ENCODE measurements at regions not wholly inside any gene's neighbourhood (a gene's known extent, or its start where the extent isn't known, plus 50 kb on each side); places are given as distances from the start of the nearest gene placed in this dataset.

DNA sequence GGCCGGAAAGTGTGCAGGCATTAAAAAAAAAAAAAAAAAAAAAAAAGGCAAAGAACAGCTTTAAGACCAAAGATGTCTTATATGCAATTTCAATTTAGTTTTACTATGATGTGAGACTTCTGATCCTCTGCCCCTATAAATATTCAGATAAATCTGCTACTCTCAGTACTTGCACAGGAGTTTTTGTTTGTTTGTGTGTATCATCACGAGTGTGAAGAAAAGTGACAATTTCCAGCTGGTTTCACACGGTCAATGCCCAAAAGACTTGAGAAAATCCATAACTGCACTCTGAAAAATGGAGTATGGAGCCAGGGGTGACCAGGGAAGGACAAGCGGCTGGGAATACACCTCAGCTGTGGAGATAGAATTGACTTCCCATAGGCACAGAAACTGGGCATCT lies 757.7 kb downstream of the C6orf118 start:
- intact Hi-C loops (cut with micrococcal nuclease): no loop called here
- ATAC-seq (no peak), DNase-seq (no peak)
- Histone ChIP-seq H3K4me3 (ENCODE audit: low read length) (no peak overlapping the region), H3K9me3 (ENCODE audit: control insufficient read depth in 2 of 3, low read length in 3 of 3) (peaks cover 0 to 8% (median 0%) of the 10 kb centered on the region in 3 experiments), H3K4me1 (ENCODE audit: control insufficient read depth in 2 of 2, insufficient read depth in 2 of 2, low read length in 2 of 2) (no peaks in the 10 kb centered on the region), H3K36me3 (ENCODE audit: control insufficient read depth in 2 of 3, insufficient read depth in 3 of 3, low read length in 3 of 3) (no peaks in the 10 kb centered on the region), H3K27me3 (ENCODE audit: control insufficient read depth in 2 of 2, insufficient read depth in 2 of 2, low read length in 2 of 2) (no peaks in the 10 kb centered on the region), H3K27ac (ENCODE audit: low read depth, low read length) (no peak overlapping the region)
- no peaks in the 10 kb centered on the region for H3K36me3 Mint-ChIP-seq
- ChIA-PET POLR2A (no interaction called here), CTCF (no interaction called here)
- H3K4me3 Mint-ChIP-seq: no peak overlapping the region
- peaks cover 0 to 1% (median 0%) of the 10 kb centered on the region in 7 donors for H3K4me1 Mint-ChIP-seq
- no peak overlapping the region for H3K27ac Mint-ChIP-seq
- H3K9me3 Mint-ChIP-seq: peaks cover 0 to 21% (median 4%) of the 10 kb centered on the region in 11 donors
- H3K27me3 Mint-ChIP-seq: no peaks in the 10 kb centered on the region

DNA sequence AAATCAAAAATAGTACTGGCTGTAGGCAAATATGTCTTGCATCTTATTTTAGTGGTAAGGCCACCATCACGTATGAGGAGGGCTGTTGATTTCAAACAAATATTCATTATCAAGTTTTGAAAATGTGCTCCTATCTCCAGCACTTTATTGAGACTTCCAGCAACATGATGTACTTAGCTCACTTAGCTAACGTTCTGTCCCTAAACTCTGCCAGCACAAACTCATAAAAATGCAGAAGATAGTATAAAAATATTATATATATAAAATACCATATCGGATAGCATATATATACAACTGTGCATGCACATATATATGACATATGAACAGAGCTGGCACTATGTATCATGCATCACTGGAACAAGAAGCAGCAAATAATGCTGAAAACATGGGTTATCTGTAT lies 762.3 kb downstream of the C6orf118 start:
- no peaks in the 10 kb centered on the region for H3K36me3 Mint-ChIP-seq
- H3K27ac ChIP-seq (ENCODE audit: low read depth, low read length): no peak overlapping the region
- no peaks in the 10 kb centered on the region for H3K4me1 ChIP-seq (ENCODE audit: control insufficient read depth in 2 of 2, insufficient read depth in 2 of 2, low read length in 2 of 2)
- DNase-seq (no peak), ATAC-seq (no peak)
- CTCF ChIA-PET: no interaction called here
- H3K4me3 Mint-ChIP-seq: no peak overlapping the region
- POLR2A ChIA-PET: no interaction called here
- no peaks in the 10 kb centered on the region for H3K36me3 ChIP-seq (ENCODE audit: control insufficient read depth in 2 of 3, insufficient read depth in 3 of 3, low read length in 3 of 3)
- no peak overlapping the region for H3K27ac Mint-ChIP-seq
- no peak overlapping the region for H3K4me3 ChIP-seq (ENCODE audit: low read length)
- H3K4me1 Mint-ChIP-seq: peaks cover 0 to 1% (median 0%) of the 10 kb centered on the region in 7 donors
- H3K27me3 Mint-ChIP-seq: no peaks in the 10 kb centered on the region
- H3K9me3 ChIP-seq (ENCODE audit: control insufficient read depth in 2 of 3, low read length in 3 of 3): no peaks in the 10 kb centered on the region
- no peaks in the 10 kb centered on the region for H3K27me3 ChIP-seq (ENCODE audit: control insufficient read depth in 2 of 2, insufficient read depth in 2 of 2, low read length in 2 of 2)
- intact Hi-C loops (cut with micrococcal nuclease): no loop called here
- peaks cover 0 to 12% (median 4%) of the 10 kb centered on the region in 11 donors for H3K9me3 Mint-ChIP-seq

DNA sequence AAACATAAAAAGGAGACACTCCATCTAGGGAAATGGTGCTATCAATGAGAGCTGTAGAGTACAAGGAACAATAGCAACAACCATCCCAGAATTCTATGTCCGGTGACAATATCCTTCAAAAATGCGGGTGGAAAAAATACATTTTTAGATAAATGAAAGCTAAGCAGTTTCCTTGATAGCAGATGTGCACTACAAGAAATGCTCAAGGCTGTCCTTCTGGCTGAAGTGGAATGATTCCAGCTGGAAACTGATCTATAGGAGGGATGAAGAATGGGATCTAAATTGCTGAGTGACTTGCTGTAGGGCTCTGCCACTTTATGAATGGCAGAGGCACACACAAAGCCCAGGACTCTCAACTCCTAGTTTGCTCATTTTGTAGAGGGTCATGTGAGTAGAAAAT lies 763.1 kb downstream of the C6orf118 start:
- Histone ChIP-seq H3K4me3 (ENCODE audit: low read length) (no peak overlapping the region), H3K27me3 (ENCODE audit: control insufficient read depth in 2 of 2, insufficient read depth in 2 of 2, low read length in 2 of 2) (no peaks in the 10 kb centered on the region), H3K27ac (ENCODE audit: low read depth, low read length) (no peak overlapping the region), H3K4me1 (ENCODE audit: control insufficient read depth in 2 of 2, insufficient read depth in 2 of 2, low read length in 2 of 2) (no peaks in the 10 kb centered on the region), H3K9me3 (ENCODE audit: control insufficient read depth in 2 of 3, low read length in 3 of 3) (no peaks in the 10 kb centered on the region), H3K36me3 (ENCODE audit: control insufficient read depth in 2 of 3, insufficient read depth in 3 of 3, low read length in 3 of 3) (no peaks in the 10 kb centered on the region)
- Mint-ChIP-seq H3K27me3 (no peaks in the 10 kb centered on the region), H3K27ac (no peak overlapping the region), H3K9me3 (peaks cover 0 to 8% (median 3%) of the 10 kb centered on the region in 11 donors), H3K4me3 (no peak overlapping the region), H3K4me1 (peaks cover 0 to 1% (median 0%) of the 10 kb centered on the region in 7 donors), H3K36me3 (no peaks in the 10 kb centered on the region)
- intact Hi-C loops (cut with micrococcal nuclease): no loop called here
- no peak for ATAC-seq
- ChIA-PET POLR2A (interaction anchor here (0.6 kb wide), 1 partner anchor 113 kb away, joined by 3 read pairs; no protein-coding TSS in a partner anchor), CTCF (no interaction called here)
- no peak for DNase-seq

DNA sequence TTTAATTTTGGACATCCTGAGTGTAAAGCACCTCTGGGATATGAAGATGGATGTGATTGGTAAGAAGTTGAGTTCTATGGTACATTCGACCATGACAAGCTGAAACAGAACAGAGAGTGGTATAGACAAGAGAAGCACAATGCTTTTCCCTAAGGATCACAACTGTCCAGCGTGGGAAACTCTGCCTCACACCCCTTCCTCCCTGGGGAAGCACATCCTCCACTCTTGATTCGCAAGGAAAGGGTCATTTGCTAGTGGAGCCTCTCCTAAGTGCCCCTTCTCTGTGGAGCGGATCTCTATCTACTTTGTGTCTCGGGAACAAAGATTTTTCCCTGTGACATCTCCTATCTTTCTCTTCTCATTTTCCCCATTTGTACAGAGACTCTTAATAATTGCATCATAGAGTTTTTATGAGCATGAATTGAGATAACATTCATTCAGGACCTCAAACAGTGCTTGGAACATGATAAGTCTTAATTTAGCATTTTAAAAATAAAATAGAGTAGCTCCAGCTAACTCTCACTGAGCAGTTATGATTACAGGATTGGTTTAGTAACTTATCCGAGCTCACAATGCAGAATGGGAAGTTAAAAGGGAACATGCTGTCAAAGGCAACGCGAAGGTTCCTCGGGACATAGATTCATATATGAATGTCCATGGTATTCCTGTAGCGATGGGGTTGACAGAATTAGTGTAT lies 775.2 kb downstream of the C6orf118 start:
- no peak for ATAC-seq
- POLR2A ChIA-PET: no interaction called here
- H3K27ac Mint-ChIP-seq: no peak overlapping the region

DNA sequence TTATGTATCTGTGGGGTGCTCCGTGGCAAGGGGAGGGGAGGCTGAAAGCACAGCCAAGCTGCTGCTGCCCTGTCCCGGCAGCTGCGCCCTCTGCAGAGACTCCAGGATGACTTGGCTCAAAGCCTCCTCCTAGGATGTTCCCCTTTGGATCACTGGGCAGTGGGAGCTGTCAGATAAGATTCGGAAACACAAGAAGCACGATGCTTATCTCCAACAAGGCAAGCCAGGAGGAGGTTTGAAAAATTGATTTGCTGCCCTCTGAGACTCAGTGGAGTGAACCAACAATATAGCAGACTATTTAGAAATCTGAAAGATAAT lies 776.4 kb downstream of the C6orf118 start:
- ChIA-PET CTCF (no interaction called here), POLR2A (no interaction called here)
- no peak overlapping the region for H3K4me3 ChIP-seq (ENCODE audit: low read length)
- no peaks in the 10 kb centered on the region for H3K27me3 ChIP-seq (ENCODE audit: control insufficient read depth in 2 of 2, insufficient read depth in 2 of 2, low read length in 2 of 2)
- DNase-seq (no peak), ATAC-seq (no peak)
- H3K27ac Mint-ChIP-seq: no peak overlapping the region
- no peaks in the 10 kb centered on the region for H3K4me1 ChIP-seq (ENCODE audit: control insufficient read depth in 2 of 2, insufficient read depth in 2 of 2, low read length in 2 of 2)
- peaks cover 0 to 3% (median 0%) of the 10 kb centered on the region in 3 experiments for H3K9me3 ChIP-seq (ENCODE audit: control insufficient read depth in 2 of 3, low read length in 3 of 3)
- no peaks in the 10 kb centered on the region for H3K4me1 Mint-ChIP-seq
- peaks cover 0 to 27% (median 4%) of the 10 kb centered on the region in 11 donors for H3K9me3 Mint-ChIP-seq
- intact Hi-C loops (cut with micrococcal nuclease): no loop called here
- no peaks in the 10 kb centered on the region for H3K36me3 ChIP-seq (ENCODE audit: control insufficient read depth in 2 of 3, insufficient read depth in 3 of 3, low read length in 3 of 3)
- H3K4me3 Mint-ChIP-seq: no peak overlapping the region
- no peak overlapping the region for H3K27ac ChIP-seq (ENCODE audit: low read depth, low read length)
- no peaks in the 10 kb centered on the region for H3K27me3 Mint-ChIP-seq
- H3K36me3 Mint-ChIP-seq: no peaks in the 10 kb centered on the region

More for the DNA sequence above, 775.2 kb downstream of the C6orf118 start:
- no peaks in the 10 kb centered on the region for H3K4me1 Mint-ChIP-seq
- no peak overlapping the region for H3K4me3 ChIP-seq (ENCODE audit: low read length)
- H3K27me3 ChIP-seq (ENCODE audit: control insufficient read depth in 2 of 2, insufficient read depth in 2 of 2, low read length in 2 of 2): no peaks in the 10 kb centered on the region
- peaks cover 0 to 32% (median 6%) of the 10 kb centered on the region in 11 donors for H3K9me3 Mint-ChIP-seq
- H3K4me3 Mint-ChIP-seq: no peak overlapping the region
- no peaks in the 10 kb centered on the region for H3K36me3 Mint-ChIP-seq
- CTCF ChIA-PET: no interaction called here
- intact Hi-C loops (cut with micrococcal nuclease): no loop called here
- no peaks in the 10 kb centered on the region for H3K27me3 Mint-ChIP-seq
- H3K4me1 ChIP-seq (ENCODE audit: control insufficient read depth in 2 of 2, insufficient read depth in 2 of 2, low read length in 2 of 2): no peaks in the 10 kb centered on the region
- no peaks in the 10 kb centered on the region for H3K36me3 ChIP-seq (ENCODE audit: control insufficient read depth in 2 of 3, insufficient read depth in 3 of 3, low read length in 3 of 3)
- H3K27ac ChIP-seq (ENCODE audit: low read depth, low read length): no peak overlapping the region
- peaks cover 0 to 3% (median 0%) of the 10 kb centered on the region in 3 experiments for H3K9me3 ChIP-seq (ENCODE audit: control insufficient read depth in 2 of 3, low read length in 3 of 3)
- no peak for DNase-seq

DNA sequence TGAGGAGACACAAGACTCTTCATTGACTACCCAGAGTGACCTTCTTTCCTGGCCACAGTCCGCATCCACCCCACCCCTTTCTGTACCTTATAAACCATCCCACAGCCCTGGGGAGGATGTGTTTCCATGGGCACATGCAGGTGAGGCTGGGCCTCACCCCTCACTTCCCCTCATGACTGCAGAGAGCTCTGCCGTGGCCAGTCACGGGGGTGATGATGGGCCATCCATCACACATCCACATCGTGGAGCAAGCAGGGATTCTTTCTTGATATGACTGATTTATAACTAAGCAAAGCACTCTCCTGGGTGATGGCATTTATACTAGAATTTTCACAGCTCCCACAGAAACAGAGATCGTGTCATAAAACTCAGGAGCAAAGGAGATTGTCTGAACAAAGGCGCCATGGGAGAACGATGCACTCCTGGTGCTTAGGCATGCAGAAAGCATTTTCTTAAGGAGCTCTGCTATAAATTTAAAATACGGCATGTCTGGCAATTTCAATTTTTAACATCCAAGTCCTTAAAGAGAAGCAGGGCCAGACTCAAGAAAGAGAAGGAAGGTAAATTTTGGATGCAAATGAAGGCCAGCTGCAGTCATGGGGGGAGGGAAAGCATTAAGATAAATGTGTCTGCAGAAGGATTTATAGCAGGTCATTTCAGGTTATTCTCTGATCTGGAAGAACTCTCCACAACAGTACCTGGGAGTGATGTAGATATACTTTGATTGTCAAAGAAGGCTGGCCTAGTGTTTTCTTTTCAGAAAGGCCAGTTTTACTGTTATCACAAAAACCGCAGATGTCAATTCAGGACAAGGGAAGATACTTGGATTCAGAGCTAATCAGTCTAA lies 777.0 kb downstream of the C6orf118 start:
- Mint-ChIP-seq H3K27me3 (no peaks in the 10 kb centered on the region), H3K9me3 (peaks cover 0 to 21% (median 4%) of the 10 kb centered on the region in 11 donors), H3K4me3 (no peak overlapping the region), H3K27ac (no peak overlapping the region), H3K4me1 (no peaks in the 10 kb centered on the region), H3K36me3 (no peaks in the 10 kb centered on the region)
- intact Hi-C loops (cut with micrococcal nuclease): no loop called here
- Histone ChIP-seq H3K36me3 (ENCODE audit: control insufficient read depth in 2 of 3, insufficient read depth in 3 of 3, low read length in 3 of 3) (no peaks in the 10 kb centered on the region), H3K27me3 (ENCODE audit: control insufficient read depth in 2 of 2, insufficient read depth in 2 of 2, low read length in 2 of 2) (no peaks in the 10 kb centered on the region), H3K9me3 (ENCODE audit: control insufficient read depth in 2 of 3, low read length in 3 of 3) (peaks cover 0 to 3% (median 0%) of the 10 kb centered on the region in 3 experiments), H3K4me3 (ENCODE audit: low read length) (no peak overlapping the region), H3K27ac (ENCODE audit: low read depth, low read length) (no peak overlapping the region), H3K4me1 (ENCODE audit: control insufficient read depth in 2 of 2, insufficient read depth in 2 of 2, low read length in 2 of 2) (no peaks in the 10 kb centered on the region)
- DNase-seq (no peak), ATAC-seq (no peak)
- CTCF ChIA-PET: no interaction called here
- POLR2A ChIA-PET: no interaction called here

DNA sequence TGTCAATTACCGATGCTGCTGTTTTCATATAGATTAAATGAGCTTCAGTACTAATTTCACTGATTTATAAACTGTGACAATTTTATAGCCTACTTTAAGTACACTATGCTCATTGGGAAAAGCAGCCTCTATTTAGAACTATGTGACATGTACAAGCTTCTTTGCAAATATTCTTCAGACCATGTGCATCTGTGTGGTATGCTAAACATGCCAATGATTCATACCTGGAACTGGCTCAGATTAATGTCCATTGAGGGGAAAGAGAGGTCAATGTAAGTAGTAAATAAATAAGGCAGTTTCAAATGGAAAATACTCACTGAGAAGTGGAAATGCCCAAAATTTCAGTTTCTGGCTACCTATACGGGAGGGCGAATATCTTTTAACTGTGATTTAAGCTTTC lies 777.7 kb downstream of the C6orf118 start:
- Histone ChIP-seq H3K36me3 (ENCODE audit: control insufficient read depth in 2 of 3, insufficient read depth in 3 of 3, low read length in 3 of 3) (no peaks in the 10 kb centered on the region), H3K27ac (ENCODE audit: low read depth, low read length) (no peak overlapping the region), H3K4me3 (ENCODE audit: low read length) (no peak overlapping the region), H3K4me1 (ENCODE audit: control insufficient read depth in 2 of 2, insufficient read depth in 2 of 2, low read length in 2 of 2) (no peaks in the 10 kb centered on the region), H3K27me3 (ENCODE audit: control insufficient read depth in 2 of 2, insufficient read depth in 2 of 2, low read length in 2 of 2) (no peaks in the 10 kb centered on the region), H3K9me3 (ENCODE audit: control insufficient read depth in 2 of 3, low read length in 3 of 3) (peaks cover 0 to 3% (median 0%) of the 10 kb centered on the region in 3 experiments)
- Mint-ChIP-seq H3K27ac (no peak overlapping the region), H3K4me3 (no peak overlapping the region), H3K36me3 (no peaks in the 10 kb centered on the region), H3K27me3 (no peaks in the 10 kb centered on the region), H3K9me3 (peaks cover 0 to 17% (median 4%) of the 10 kb centered on the region in 11 donors), H3K4me1 (no peaks in the 10 kb centered on the region)
- DNase-seq (no peak), ATAC-seq (no peak)
- ChIA-PET CTCF (no interaction called here), POLR2A (no interaction called here)
- intact Hi-C loops (cut with micrococcal nuclease): no loop called here
